HG02852 (cell line): ENCODE measurements at regions not wholly inside any gene's neighbourhood (a gene's known extent, or its start where the extent isn't known, plus 50 kb on each side); places are given as distances from the start of the nearest gene placed in this dataset.
A peak's percentile ranks its signal among the peaks of the same experiment; 100 is the strongest.
"Not testable (repeated sequence)": the region's sequence is repeated elsewhere in the genome, so short reads cannot be mapped to it uniquely, and the experiment has no call there.

Source experiments
- ATAC-seq: cut with Tn5 transposase; IDR thresholded peaks from one replicate; pipeline ENCODE4 v1.9.1; 2021; ENCODE audit warnings: mild to moderate bottlenecking, moderate library complexity; ENCODE audit not compliant: unreplicated experiment

GRCh38 chr3:173342679-173343078 is 54.9 kb upstream of the NLGN1 start:
- ATAC-seq = no peak

DNA sequence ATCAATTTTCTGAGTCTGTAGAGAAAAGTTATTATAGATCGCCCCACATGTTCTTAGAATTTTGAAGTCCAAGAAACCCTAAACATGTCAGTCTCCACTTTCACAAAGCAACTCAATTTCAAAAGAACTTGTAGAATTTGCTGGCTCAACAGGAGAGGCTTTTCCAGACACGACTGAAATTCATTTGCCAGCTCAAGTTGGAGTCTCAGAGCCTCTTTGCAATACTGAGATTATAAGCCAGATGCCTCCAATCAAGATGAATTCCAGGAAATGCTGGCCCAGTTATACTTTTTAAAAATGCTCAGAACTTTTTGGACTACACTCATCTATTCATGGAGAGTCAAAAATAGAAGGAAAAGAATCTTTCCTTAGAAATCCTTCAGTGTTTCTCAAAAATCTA is 56.9 kb upstream of the NLGN1 start:
- no peak for ATAC-seq

- ATAC-seq = no peak
Observed at GRCh38 chr3:173336261-173336660, 61.3 kb upstream of the NLGN1 start.

GRCh38 chr3:173306110-173306509 is 91.4 kb upstream of the NLGN1 start:
- ATAC-seq = no peak

- ATAC-seq = no peak
Observed at GRCh38 chr3:173304182-173304800, 93.3 kb upstream of the NLGN1 start.

DNA sequence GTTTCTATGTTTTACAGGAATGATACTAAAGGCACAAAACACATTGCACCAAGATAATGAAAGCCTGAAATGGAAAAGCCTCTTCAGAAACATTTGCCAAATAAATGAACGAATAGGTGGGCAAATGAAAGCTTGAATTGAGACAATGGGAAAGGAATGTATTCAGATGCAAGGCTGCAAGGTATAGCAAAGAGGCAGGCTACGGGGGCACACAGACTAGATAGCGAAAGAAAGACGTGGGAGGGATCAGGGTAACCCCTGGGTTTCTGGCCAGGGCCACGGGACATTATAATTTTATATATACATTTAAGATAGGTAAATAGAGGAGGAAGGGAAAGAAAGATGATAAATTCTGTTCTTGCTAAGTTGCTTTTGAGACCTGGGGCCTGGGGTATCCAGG is 95.9 kb upstream of the NLGN1 start:
- ATAC-seq = no peak

- ATAC-seq = no peak
Observed at GRCh38 chr3:173289072-173289471, 108.5 kb upstream of the NLGN1 start.

- ATAC-seq = no peak
Observed at GRCh38 chr3:173287361-173287760, 110.2 kb upstream of the NLGN1 start.

DNA sequence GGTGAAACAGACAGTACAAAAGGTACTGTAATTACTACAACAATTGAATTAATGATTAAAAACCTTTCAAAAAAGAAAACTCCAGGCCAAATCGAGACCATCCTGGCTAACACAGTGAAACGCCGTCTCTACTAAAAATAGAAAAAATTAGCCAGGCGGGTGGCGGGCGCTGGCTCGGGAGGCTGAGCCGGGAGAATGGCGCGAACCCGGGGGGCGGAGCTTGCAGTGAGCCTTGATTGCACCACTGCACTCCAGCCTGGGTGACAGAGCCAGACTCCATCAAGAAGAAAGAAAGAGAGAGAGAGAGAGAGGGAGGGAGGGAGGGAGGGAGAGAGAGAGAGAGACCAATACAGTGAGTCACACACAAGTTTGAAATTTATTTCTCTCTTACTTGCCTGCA is 111.0 kb upstream of the NLGN1 start:
- ATAC-seq = not testable (repeated sequence)

GRCh38 chr3:173284301-173284700 is 113.2 kb upstream of the NLGN1 start:
- no peak for ATAC-seq

DNA sequence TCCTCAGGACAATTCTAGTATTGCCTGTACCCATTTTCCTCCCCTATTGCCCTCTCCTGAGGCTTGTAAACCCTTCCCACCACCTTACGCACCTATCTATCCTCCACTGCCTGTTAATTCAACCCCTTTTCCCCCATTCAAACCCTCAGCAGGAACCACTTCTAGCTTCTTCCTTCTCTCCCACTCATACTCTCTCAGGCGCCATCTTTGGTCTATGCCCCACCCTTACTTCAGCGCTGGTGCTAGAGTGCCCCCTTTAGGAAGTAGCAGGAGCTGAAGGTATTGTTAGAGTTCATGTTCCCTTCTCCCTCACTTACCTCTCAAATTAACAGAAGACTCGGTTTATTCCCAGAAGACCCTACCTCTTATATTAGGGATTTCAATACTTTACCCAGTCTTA is 121.8 kb upstream of the NLGN1 start:
- peak; percentile 52 for ATAC-seq

- no peak for ATAC-seq
Observed at GRCh38 chr3:173273838-173274237, 123.7 kb upstream of the NLGN1 start.

GRCh38 chr3:173268781-173269180 is 127.7 kb upstream of the SPATA16 start:
- ATAC-seq = no peak

GRCh38 chr3:173267716-173268115 is 126.7 kb upstream of the SPATA16 start:
- no peak for ATAC-seq

GRCh38 chr3:173266441-173266840 is 125.4 kb upstream of the SPATA16 start:
- no peak for ATAC-seq

GRCh38 chr3:173258697-173259096 is 117.7 kb upstream of the SPATA16 start:
- ATAC-seq = no peak

DNA sequence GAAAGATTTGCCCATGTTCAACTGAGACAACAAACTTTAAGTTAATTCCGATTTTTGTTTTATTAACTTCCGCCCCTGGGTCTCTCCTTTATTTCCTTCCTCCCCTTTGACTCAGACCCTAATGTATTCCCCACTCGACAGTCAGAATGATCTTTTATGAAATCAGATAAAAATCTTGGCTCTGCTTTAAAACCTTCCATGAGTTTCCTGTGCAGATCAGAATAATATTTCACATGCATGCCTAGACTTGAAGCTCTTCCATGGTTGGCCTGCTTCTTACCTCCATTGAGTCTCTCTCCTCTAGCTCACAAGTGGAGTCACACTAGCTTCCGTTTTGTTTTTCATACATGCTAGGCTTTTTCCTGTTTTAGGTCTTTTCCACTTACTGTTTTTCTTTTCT is 116.8 kb upstream of the SPATA16 start:
- ATAC-seq = no peak

DNA sequence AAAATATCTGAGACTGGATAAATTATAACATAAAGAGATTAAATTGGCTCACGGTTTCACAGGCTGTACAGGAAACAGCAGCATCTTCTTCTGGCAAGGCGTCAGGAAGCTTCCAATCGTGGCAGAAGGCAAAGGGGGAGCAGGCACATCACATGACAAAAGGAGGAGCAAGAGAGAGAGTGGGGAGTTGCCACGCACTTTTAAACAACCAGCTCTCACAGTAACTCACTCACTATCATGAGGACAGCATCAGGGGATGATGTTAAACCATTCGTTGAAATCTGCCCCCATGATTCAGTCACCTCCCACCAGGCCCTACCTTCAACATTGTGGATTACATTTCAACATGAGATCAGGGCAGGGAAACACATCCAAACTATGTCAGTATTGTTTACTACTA is 114.5 kb upstream of the SPATA16 start:
- ATAC-seq = no peak

GRCh38 chr3:173253471-173253870 is 112.4 kb upstream of the SPATA16 start:
- no peak for ATAC-seq

GRCh38 chr3:173249457-173249856 is 108.4 kb upstream of the SPATA16 start:
- ATAC-seq = no peak

GRCh38 chr3:173241727-173242126 is 100.7 kb upstream of the SPATA16 start:
- no peak for ATAC-seq

- no peak for ATAC-seq
Observed at GRCh38 chr3:173238091-173238490, 97.1 kb upstream of the SPATA16 start.

GRCh38 chr3:173225351-173225750 is 84.3 kb upstream of the SPATA16 start:
- no peak for ATAC-seq
